MM.1S (cell line): ENCODE measurements at regions not wholly inside any gene's neighbourhood (a gene's known extent, or its start where the extent isn't known, plus 50 kb on each side); places are given as distances from the start of the nearest gene placed in this dataset.

Source experiments
- CTCF ChIP-seq: fragments of 300-600 bp; sonication (generic); IDR thresholded peaks from 2 replicates; pipeline ENCODE4 v1.5.1; 2016; ENCODE audit warnings: antibody characterized with exemption, low read length, mixed read lengths
- EZH2 ChIP-seq: fragments of 300-600 bp; sonication (generic); optimal IDR thresholded peaks from 2 replicates; pipeline ENCODE3; 2017; ENCODE audit warnings: low read depth, mild to moderate bottlenecking, antibody characterized with exemption, low read length, mixed read lengths
- EZH2phosphoT487 ChIP-seq: fragments of 300-600 bp; sonication (generic); IDR thresholded peaks from 2 replicates; pipeline ENCODE4 v1.6.1; 2018; ENCODE audit warnings: antibody characterized with exemption, low read length

DNA sequence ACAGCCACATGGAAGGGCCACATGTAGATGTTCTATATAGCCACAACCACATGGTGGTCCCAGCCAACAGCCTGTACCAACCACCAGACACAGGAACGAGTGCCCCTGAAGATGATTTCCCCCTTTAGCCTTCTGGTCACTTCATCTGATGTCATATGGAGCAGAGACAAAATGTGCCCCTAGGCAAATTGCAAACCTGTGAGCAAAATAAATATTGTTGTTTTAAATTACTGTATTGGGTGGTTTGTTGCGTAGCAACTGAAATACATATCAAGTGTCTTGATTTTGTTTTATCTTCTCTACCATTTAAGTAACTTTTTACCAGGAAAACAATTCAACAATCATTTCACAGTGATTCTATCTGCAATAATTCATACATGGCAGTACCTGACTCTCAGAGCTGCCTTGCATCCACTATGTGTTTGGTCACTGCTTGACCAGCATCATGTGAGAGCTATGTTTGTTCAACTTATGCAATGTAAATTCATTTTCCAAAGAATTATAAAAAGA is 142.5 kb upstream of the VLDLR start:
- TF ChIP-seq CTCF (no peak), EZH2 (no peak), EZH2phosphoT487 (no peak)
